ENCODE measurements at regions not wholly inside any gene's neighbourhood (a gene's known extent, or its start where the extent isn't known, plus 50 kb on each side); places are given as distances from the start of the nearest gene placed in this dataset.
"Not testable (repeated sequence)": the region's sequence is repeated elsewhere in the genome, so short reads cannot be mapped to it uniquely, and the experiment has no call there.

- intact Hi-C loops (cut with DNase I; ENCODE audit: low total_unique reads) (no loop called here), in situ Hi-C loops (cut with MboI; ENCODE audit: low pct_ligation_motif_present in 1 of 4, low pct_unique_long_range_greater_than_20kb in 1 of 4, low sequenced_read_pairs in 3 of 4) (no loop called here)
- Histone ChIP-seq H3K36me3 (no peaks in the 10 kb centered on the region), H3K27ac (no peak overlapping the region), H3K9me3 (no peaks in the 10 kb centered on the region), H3K4me1 (no peaks in the 10 kb centered on the region), H3K27me3 (no peaks in the 10 kb centered on the region), H3K4me3 (no peak overlapping the region)
- DNase-seq: no peak
- 72 to 77% methylated on average over 3 of the region's 3 CpGs for WGBS, 2 donors (ENCODE audit: low coverage in 1 of 2)
- TF ChIP-seq POLR2A (IDR thresholded peaks at IDR 0.05): no peak
- no peak for TF ChIP-seq CTCF (IDR thresholded peaks at IDR 0.05)
- no peak for TF ChIP-seq EP300 (IDR thresholded peaks at IDR 0.05; ENCODE audit: low read depth)
- no peak for TF ChIP-seq POLR2AphosphoS5 (IDR thresholded peaks at IDR 0.05)
Observed at GRCh38 chr5:67792891-67793290, 422.7 kb upstream of the PIK3R1 start.

- Histone ChIP-seq H3K36me3 (no peaks in the 10 kb centered on the region), H3K27ac (no peak overlapping the region), H3K4me1 (no peaks in the 10 kb centered on the region), H3K27me3 (no peaks in the 10 kb centered on the region), H3K4me3 (no peak overlapping the region), H3K9me3 (no peaks in the 10 kb centered on the region)
- intact Hi-C loops (cut with DNase I; ENCODE audit: low total_unique reads): no loop called here
- WGBS, 2 donors (ENCODE audit: low coverage in 1 of 2): 80 to 84% methylated on average over 1 to 4 of the region's 4 CpGs
- DNase-seq: no peak
- TF ChIP-seq POLR2AphosphoS5 (IDR thresholded peaks at IDR 0.05) (no peak), EP300 (IDR thresholded peaks at IDR 0.05; ENCODE audit: low read depth) (no peak), POLR2A (IDR thresholded peaks at IDR 0.05) (no peak), CTCF (IDR thresholded peaks at IDR 0.05) (no peak)
- in situ Hi-C loops (cut with MboI; ENCODE audit: low pct_ligation_motif_present in 1 of 4, low pct_unique_long_range_greater_than_20kb in 1 of 4, low sequenced_read_pairs in 3 of 4): no loop called here
Observed at GRCh38 chr5:67790390-67790789, 425.2 kb upstream of the PIK3R1 start.

GRCh38 chr5:67779893-67780623 lies 435.5 kb upstream of the PIK3R1 start:
- DNase-seq; H3K36me3 ChIP-seq; intact Hi-C loops (cut with DNase I; ENCODE audit: low total_unique reads); H3K9me3 ChIP-seq; H3K27ac ChIP-seq; H3K4me3 ChIP-seq; H3K4me1 ChIP-seq; in situ Hi-C loops (cut with MboI; ENCODE audit: low pct_ligation_motif_present in 1 of 4, low pct_unique_long_range_greater_than_20kb in 1 of 4, low sequenced_read_pairs in 3 of 4); H3K27me3 ChIP-seq: not testable (repeated sequence)
- 59 to 73% methylated on average over 9 to 19 of the region's 19 CpGs for WGBS, 2 donors (ENCODE audit: low coverage in 1 of 2)

GRCh38 chr5:67774786-67775185 lies 440.8 kb upstream of the PIK3R1 start:
- intact Hi-C loops (cut with DNase I; ENCODE audit: low total_unique reads) (no loop called here), in situ Hi-C loops (cut with MboI; ENCODE audit: low pct_ligation_motif_present in 1 of 4, low pct_unique_long_range_greater_than_20kb in 1 of 4, low sequenced_read_pairs in 3 of 4) (no loop called here)
- Histone ChIP-seq H3K27ac (no peak overlapping the region), H3K4me1 (peaks cover 0 to 22% (median 16%) of the 10 kb centered on the region in 4 donors), H3K9me3 (no peaks in the 10 kb centered on the region), H3K4me3 (no peak overlapping the region), H3K27me3 (no peaks in the 10 kb centered on the region), H3K36me3 (no peaks in the 10 kb centered on the region)
- 85 to 89% methylated on average over 2 of the region's 2 CpGs for WGBS, 2 donors (ENCODE audit: low coverage in 1 of 2)
- TF ChIP-seq CTCF (IDR thresholded peaks at IDR 0.05) (no peak), POLR2A (IDR thresholded peaks at IDR 0.05) (no peak), POLR2AphosphoS5 (IDR thresholded peaks at IDR 0.05) (no peak), EP300 (IDR thresholded peaks at IDR 0.05; ENCODE audit: low read depth) (no peak)
- no peak for DNase-seq

- DNase-seq: no peak
Observed at GRCh38 chr5:67774267-67774552, 441.3 kb upstream of the PIK3R1 start.

More at GRCh38 chr5:67774267-67774552, 441.3 kb upstream of the PIK3R1 start:
- Histone ChIP-seq H3K9me3 (no peaks in the 10 kb centered on the region), H3K4me1 (peaks cover 0 to 22% (median 16%) of the 10 kb centered on the region in 4 donors), H3K27ac (peak overlapping the region in 3 of 4 donors; percentile 17 to 44 (median 34)), H3K4me3 (no peak overlapping the region), H3K36me3 (no peaks in the 10 kb centered on the region), H3K27me3 (no peaks in the 10 kb centered on the region)
- intact Hi-C loops (cut with DNase I; ENCODE audit: low total_unique reads) (no loop called here), in situ Hi-C loops (cut with MboI; ENCODE audit: low pct_ligation_motif_present in 1 of 4, low pct_unique_long_range_greater_than_20kb in 1 of 4, low sequenced_read_pairs in 3 of 4) (no loop called here)
- no peak for TF ChIP-seq POLR2AphosphoS5 (IDR thresholded peaks at IDR 0.05)
- no peak for TF ChIP-seq POLR2A (IDR thresholded peaks at IDR 0.05)
- no peak for TF ChIP-seq EP300 (IDR thresholded peaks at IDR 0.05; ENCODE audit: low read depth)
- no peak for TF ChIP-seq CTCF (IDR thresholded peaks at IDR 0.05)
- 43 to 69% methylated on average over 2 of the region's 2 CpGs for WGBS, 2 donors (ENCODE audit: low coverage in 1 of 2)
